NK-92 treated with Interleukin-12 subunit alpha and Interleukin-12 subunit beta, amount 100 ng/mL, for 24 hours (cell line): ENCODE measurements at regions not wholly inside any gene's neighbourhood (a gene's known extent, or its start where the extent isn't known, plus 50 kb on each side); places are given as distances from the start of the nearest gene placed in this dataset.

ENCODE experiments used
- DNase-seq: peaks from one replicate; lab custom pipeline; 2025; lab: John Stamatoyannopoulos, UW

GRCh38 chr3:110227991-110228390, 843.6 kb upstream of the NECTIN3 start:
- no peak for DNase-seq

GRCh38 chr3:110234831-110235230, 836.8 kb upstream of the NECTIN3 start:
- DNase-seq, result no peak

- no peak for DNase-seq
Measured at GRCh38 chr3:110236976-110237610, 834.5 kb upstream of the NECTIN3 start.

- DNase-seq, result no peak
Measured at GRCh38 chr3:110243081-110243480, 828.5 kb upstream of the NECTIN3 start.

GRCh38 chr3:110246796-110247376, 824.7 kb upstream of the NECTIN3 start:
- no peak for DNase-seq

- no peak for DNase-seq
Measured at GRCh38 chr3:110248666-110249065, 823.0 kb upstream of the NECTIN3 start.

GRCh38 chr3:110253794-110254193, 817.8 kb upstream of the NECTIN3 start:
- DNase-seq, result no peak

GRCh38 chr3:110254591-110254990, 817.0 kb upstream of the NECTIN3 start:
- DNase-seq, result no peak

GRCh38 chr3:110261141-110261540, 810.5 kb upstream of the NECTIN3 start:
- DNase-seq, result no peak

- DNase-seq, result no peak
Measured at GRCh38 chr3:110262896-110263295, 808.7 kb upstream of the NECTIN3 start.

GRCh38 chr3:110265302-110265701, 806.3 kb upstream of the NECTIN3 start:
- no peak for DNase-seq

GRCh38 chr3:110267304-110267845, 804.2 kb upstream of the NECTIN3 start:
- no peak for DNase-seq

- no peak for DNase-seq
Measured at GRCh38 chr3:110272525-110272924, 799.1 kb upstream of the NECTIN3 start.

GRCh38 chr3:110291886-110292501, 779.6 kb upstream of the NECTIN3 start:
- no peak for DNase-seq

- no peak for DNase-seq
Measured at GRCh38 chr3:110293660-110294059, 778.0 kb upstream of the NECTIN3 start.

GRCh38 chr3:110296885-110297284, 774.7 kb upstream of the NECTIN3 start:
- no peak for DNase-seq

- DNase-seq, result no peak
Measured at GRCh38 chr3:110301781-110302180, 769.8 kb upstream of the NECTIN3 start.

- no peak for DNase-seq
Measured at GRCh38 chr3:110307065-110307809, 764.4 kb upstream of the NECTIN3 start.

GRCh38 chr3:110311541-110311940, 760.1 kb upstream of the NECTIN3 start:
- DNase-seq, result no peak

- peak; percentile 3 for DNase-seq
Measured at GRCh38 chr3:110314512-110315114, 757.0 kb upstream of the NECTIN3 start.

GRCh38 chr3:110318108-110318507, 753.5 kb upstream of the NECTIN3 start:
- DNase-seq, result no peak

- no peak for DNase-seq
Measured at GRCh38 chr3:110323349-110323748, 748.3 kb upstream of the NECTIN3 start.
